ENCODE measurements at regions not wholly inside any gene's neighbourhood (a gene's known extent, or its start where the extent isn't known, plus 50 kb on each side); places are given as distances from the start of the nearest gene placed in this dataset.
"Not testable (repeated sequence)": the region's sequence is repeated elsewhere in the genome, so short reads cannot be mapped to it uniquely, and the experiment has no call there.

- H3K9me3 Mint-ChIP-seq, result peaks cover 11% of the 10 kb centered on the region
- H3K27me3 Mint-ChIP-seq, result no peaks in the 10 kb centered on the region
- no peak overlapping the region for H3K4me3 Mint-ChIP-seq
- no peaks in the 10 kb centered on the region for H3K4me1 Mint-ChIP-seq (ENCODE audit: low read depth)
- no peaks in the 10 kb centered on the region for H3K36me3 Mint-ChIP-seq (ENCODE audit: low read depth)
- H3K27ac Mint-ChIP-seq, result no peak overlapping the region
- intact Hi-C loops (cut with micrococcal nuclease), result loop anchor here (10.0 kb wide), 1 partner anchor 163 kb away; no protein-coding TSS in a partner anchor
Observed at GRCh38 chr2:7368211-7368610, 451.0 kb downstream of the RNF144A start.

GRCh38 chr2:7373156-7373555, 455.9 kb downstream of the RNF144A start:
- peaks cover 11% of the 10 kb centered on the region for H3K9me3 Mint-ChIP-seq
- no peaks in the 10 kb centered on the region for H3K27me3 Mint-ChIP-seq
- H3K4me3 Mint-ChIP-seq, result no peak overlapping the region
- intact Hi-C loops (cut with micrococcal nuclease), result loop anchor here (10.0 kb wide), 1 partner anchor 248 kb away; no protein-coding TSS in a partner anchor
- no peak overlapping the region for H3K27ac Mint-ChIP-seq
- no peaks in the 10 kb centered on the region for H3K36me3 Mint-ChIP-seq (ENCODE audit: low read depth)
- no peaks in the 10 kb centered on the region for H3K4me1 Mint-ChIP-seq (ENCODE audit: low read depth)

- H3K27me3 Mint-ChIP-seq, result peaks cover 2% of the 10 kb centered on the region
- no peaks in the 10 kb centered on the region for H3K9me3 Mint-ChIP-seq
- no peaks in the 10 kb centered on the region for H3K36me3 Mint-ChIP-seq (ENCODE audit: low read depth)
- H3K27ac Mint-ChIP-seq, result no peak overlapping the region
- no peak overlapping the region for H3K4me3 Mint-ChIP-seq
- H3K4me1 Mint-ChIP-seq (ENCODE audit: low read depth), result no peaks in the 10 kb centered on the region
- intact Hi-C loops (cut with micrococcal nuclease), result loop anchor here (10.0 kb wide), 1 partner anchor 251 kb away; no protein-coding TSS in a partner anchor
Observed at GRCh38 chr2:7375901-7376300, 458.7 kb downstream of the RNF144A start.

GRCh38 chr2:7377916-7378569, 460.8 kb downstream of the RNF144A start:
- H3K36me3 Mint-ChIP-seq (ENCODE audit: low read depth), result no peaks in the 10 kb centered on the region
- H3K27me3 Mint-ChIP-seq, result peaks cover 4% of the 10 kb centered on the region
- no peaks in the 10 kb centered on the region for H3K4me1 Mint-ChIP-seq (ENCODE audit: low read depth)
- H3K4me3 Mint-ChIP-seq, result no peak overlapping the region
- no peaks in the 10 kb centered on the region for H3K9me3 Mint-ChIP-seq
- intact Hi-C loops (cut with micrococcal nuclease), result loop anchor here (10.0 kb wide), 1 partner anchor 253 kb away; no protein-coding TSS in a partner anchor
- H3K27ac Mint-ChIP-seq, result no peak overlapping the region

- Mint-ChIP-seq H3K27ac (no peak overlapping the region), H3K4me1 (ENCODE audit: low read depth) (no peaks in the 10 kb centered on the region), H3K36me3 (ENCODE audit: low read depth) (no peaks in the 10 kb centered on the region), H3K4me3 (no peak overlapping the region), H3K9me3 (no peaks in the 10 kb centered on the region), H3K27me3 (peaks cover 5% of the 10 kb centered on the region)
- intact Hi-C loops (cut with micrococcal nuclease), result loop anchor here (10.0 kb wide), 1 partner anchor 254 kb away; no protein-coding TSS in a partner anchor
Observed at GRCh38 chr2:7378591-7378990, 461.4 kb downstream of the RNF144A start.

- no peaks in the 10 kb centered on the region for H3K9me3 Mint-ChIP-seq
- no peaks in the 10 kb centered on the region for H3K36me3 Mint-ChIP-seq (ENCODE audit: low read depth)
- H3K4me1 Mint-ChIP-seq (ENCODE audit: low read depth), result no peaks in the 10 kb centered on the region
- intact Hi-C loops (cut with micrococcal nuclease), result loop anchor here (10.0 kb wide), 1 partner anchor 255 kb away; no protein-coding TSS in a partner anchor
- no peak overlapping the region for H3K27ac Mint-ChIP-seq
- peaks cover 6% of the 10 kb centered on the region for H3K27me3 Mint-ChIP-seq
- H3K4me3 Mint-ChIP-seq, result no peak overlapping the region
Observed at GRCh38 chr2:7379799-7380198, 462.6 kb downstream of the RNF144A start.

GRCh38 chr2:7384773-7385349, 467.6 kb downstream of the RNF144A start:
- H3K4me1 Mint-ChIP-seq (ENCODE audit: low read depth), result no peaks in the 10 kb centered on the region
- H3K27me3 Mint-ChIP-seq, result peaks cover 4% of the 10 kb centered on the region
- H3K9me3 Mint-ChIP-seq, result no peaks in the 10 kb centered on the region
- H3K27ac Mint-ChIP-seq, result no peak overlapping the region
- intact Hi-C loops (cut with micrococcal nuclease), result no loop called here
- H3K4me3 Mint-ChIP-seq, result no peak overlapping the region
- H3K36me3 Mint-ChIP-seq (ENCODE audit: low read depth), result no peaks in the 10 kb centered on the region

- H3K27ac Mint-ChIP-seq; H3K4me1 Mint-ChIP-seq (ENCODE audit: low read depth); H3K36me3 Mint-ChIP-seq (ENCODE audit: low read depth); H3K4me3 Mint-ChIP-seq; H3K9me3 Mint-ChIP-seq; H3K27me3 Mint-ChIP-seq; intact Hi-C loops (cut with micrococcal nuclease): not testable (repeated sequence)
Observed at GRCh38 chr2:7390311-7390710, 473.1 kb downstream of the RNF144A start.

GRCh38 chr2:7392076-7392787, 475.0 kb downstream of the RNF144A start:
- Mint-ChIP-seq H3K36me3 (ENCODE audit: low read depth) (no peaks in the 10 kb centered on the region), H3K27ac (no peak overlapping the region), H3K4me1 (ENCODE audit: low read depth) (no peaks in the 10 kb centered on the region), H3K4me3 (no peak overlapping the region), H3K9me3 (no peaks in the 10 kb centered on the region), H3K27me3 (peaks cover 1% of the 10 kb centered on the region)
- intact Hi-C loops (cut with micrococcal nuclease), result no loop called here

GRCh38 chr2:7394195-7394594, 477.0 kb downstream of the RNF144A start:
- Mint-ChIP-seq H3K36me3 (ENCODE audit: low read depth) (no peaks in the 10 kb centered on the region), H3K4me1 (ENCODE audit: low read depth) (no peaks in the 10 kb centered on the region), H3K27me3 (peaks cover 1% of the 10 kb centered on the region), H3K4me3 (no peak overlapping the region), H3K27ac (no peak overlapping the region), H3K9me3 (no peaks in the 10 kb centered on the region)
- intact Hi-C loops (cut with micrococcal nuclease), result no loop called here

GRCh38 chr2:7400628-7401027, 483.4 kb downstream of the RNF144A start:
- H3K27ac Mint-ChIP-seq, result no peak overlapping the region

GRCh38 chr2:7403092-7403775, 486.0 kb downstream of the RNF144A start:
- H3K36me3 Mint-ChIP-seq (ENCODE audit: low read depth), result no peaks in the 10 kb centered on the region
- peaks cover 9% of the 10 kb centered on the region for H3K27me3 Mint-ChIP-seq
- H3K4me1 Mint-ChIP-seq (ENCODE audit: low read depth), result peaks cover 5% of the 10 kb centered on the region
- H3K27ac Mint-ChIP-seq, result no peak overlapping the region
- intact Hi-C loops (cut with micrococcal nuclease), result no loop called here
- H3K4me3 Mint-ChIP-seq, result no peak overlapping the region
- H3K9me3 Mint-ChIP-seq, result no peaks in the 10 kb centered on the region

More at GRCh38 chr2:7400628-7401027, 483.4 kb downstream of the RNF144A start:
- intact Hi-C loops (cut with micrococcal nuclease), result no loop called here
- H3K36me3 Mint-ChIP-seq (ENCODE audit: low read depth), result no peaks in the 10 kb centered on the region
- no peak overlapping the region for H3K4me3 Mint-ChIP-seq
- H3K27me3 Mint-ChIP-seq, result peaks cover 8% of the 10 kb centered on the region
- H3K4me1 Mint-ChIP-seq (ENCODE audit: low read depth), result peaks cover 5% of the 10 kb centered on the region
- H3K9me3 Mint-ChIP-seq, result no peaks in the 10 kb centered on the region

- Mint-ChIP-seq H3K9me3 (no peaks in the 10 kb centered on the region), H3K4me1 (ENCODE audit: low read depth) (peaks cover 5% of the 10 kb centered on the region), H3K27ac (no peak overlapping the region), H3K4me3 (no peak overlapping the region), H3K36me3 (ENCODE audit: low read depth) (no peaks in the 10 kb centered on the region), H3K27me3 (peaks cover 11% of the 10 kb centered on the region)
- intact Hi-C loops (cut with micrococcal nuclease), result no loop called here
Observed at GRCh38 chr2:7405861-7406715, 488.9 kb downstream of the RNF144A start.

Data from dendritic cell treated with granulocyte-macrophage colony-stimulating factor and Interleukin-4, amounts not matched to agents 40 ng/mL and 50 ng/mL, for 4 days (primary cell).